Stimulated activated CD4-positive, alpha-beta T cell treated with anti-CD3 and anti-CD28 coated beads, Interleukin-4, amount 100 ng/mL, for 1 hour (primary cell): ENCODE measurements at regions not wholly inside any gene's neighbourhood (a gene's known extent, or its start where the extent isn't known, plus 50 kb on each side); places are given as distances from the start of the nearest gene placed in this dataset.

Experiments
- DNase-seq: peaks from one replicate; pipeline ENCODE4 v3.0.0-alpha.2; 2020

- DNase-seq, result no peak
Observed at GRCh38 chr5:54671681-54672080, 154.1 kb downstream of the SNX18 start.

- no peak for DNase-seq
Observed at GRCh38 chr5:54671111-54671531, 153.6 kb downstream of the SNX18 start.

- DNase-seq, result no peak
Observed at GRCh38 chr5:54670281-54670680, 152.7 kb downstream of the SNX18 start.

- DNase-seq, result no peak
Observed at GRCh38 chr5:54669845-54670244, 152.3 kb downstream of the SNX18 start.

- no peak for DNase-seq
Observed at GRCh38 chr5:54669285-54669684, 151.7 kb downstream of the SNX18 start.

GRCh38 chr5:54668096-54668495 is 150.5 kb downstream of the SNX18 start:
- DNase-seq, result no peak

GRCh38 chr5:54667136-54667535 is 149.6 kb downstream of the SNX18 start:
- DNase-seq, result no peak

GRCh38 chr5:54663866-54664265 is 146.3 kb downstream of the SNX18 start:
- no peak for DNase-seq

GRCh38 chr5:54661111-54661510 is 143.6 kb downstream of the SNX18 start:
- DNase-seq, result no peak

- no peak for DNase-seq
Observed at GRCh38 chr5:54659700-54660131, 142.2 kb downstream of the SNX18 start.

- DNase-seq, result no peak
Observed at GRCh38 chr5:54658010-54658409, 140.5 kb downstream of the SNX18 start.

GRCh38 chr5:54656261-54656728 is 138.7 kb downstream of the SNX18 start:
- no peak for DNase-seq

- no peak for DNase-seq
Observed at GRCh38 chr5:54655761-54656160, 138.2 kb downstream of the SNX18 start.

GRCh38 chr5:54655266-54655665 is 137.7 kb downstream of the SNX18 start:
- no peak for DNase-seq

- DNase-seq, result no peak
Observed at GRCh38 chr5:54653956-54654614, 136.5 kb downstream of the SNX18 start.

GRCh38 chr5:54651482-54652076 is 134.0 kb downstream of the SNX18 start:
- DNase-seq, result no peak

GRCh38 chr5:54649041-54649504 is 131.5 kb downstream of the SNX18 start:
- no peak for DNase-seq

GRCh38 chr5:54646356-54647101 is 129.0 kb downstream of the SNX18 start:
- DNase-seq, result peak; percentile 30

- DNase-seq, result no peak
Observed at GRCh38 chr5:54645882-54646355, 128.4 kb downstream of the SNX18 start.

GRCh38 chr5:54644226-54644625 is 126.7 kb downstream of the SNX18 start:
- no peak for DNase-seq

GRCh38 chr5:54643685-54644106 is 126.1 kb downstream of the SNX18 start:
- no peak for DNase-seq

- no peak for DNase-seq
Observed at GRCh38 chr5:54639621-54640020, 122.1 kb downstream of the SNX18 start.

- no peak for DNase-seq
Observed at GRCh38 chr5:54638106-54638505, 120.5 kb downstream of the SNX18 start.

- DNase-seq, result no peak
Observed at GRCh38 chr5:54637654-54638053, 120.1 kb downstream of the SNX18 start.
